OCI-LY7 (cell line): ENCODE measurements at regions not wholly inside any gene's neighbourhood (a gene's known extent, or its start where the extent isn't known, plus 50 kb on each side); places are given as distances from the start of the nearest gene placed in this dataset.

ENCODE experiments used
- BruUV-seq: library from RNA; stranded (reverse); fragments of 400-500 nt; replicated peaks from 2 replicates; lab custom pipeline; 2021; lab: Mats Ljungman, UMichigan
- CTCF ChIA-PET: fragments of 300-600 bp; sonication (Branson Sonifier 250); formaldehyde crosslinking; loops from one replicate; lab custom pipeline; 2022; ENCODE audit warnings: antibody characterized with exemption; ENCODE audit not compliant: unreplicated experiment; lab: Charles Lee
- POLR2A ChIA-PET: fragments of 300-600 bp; sonication (Branson Sonifier 250); formaldehyde crosslinking; loops from one replicate; lab custom pipeline; 2022; ENCODE audit warnings: antibody characterized with exemption; lab: Charles Lee
- DNase-seq: peaks from one replicate; pipeline ENCODE4 v3.0.0-alpha.2; 2015; ENCODE audit warnings: low spot score
- H2AFZ ChIP-seq: fragments of 200-600 bp; sonication (generic), shearing (Covaris generic); 2 replicates; pipeline ENCODE4 v1.6.1; 2014; ENCODE audit warnings: mild to moderate bottlenecking, antibody characterized with exemption, low read length, moderate library complexity
- H3K27ac ChIP-seq: fragments of 200-600 bp; sonication (generic); 2 replicates; pipeline ENCODE4 v1.5.1; 2014; ENCODE audit warnings: mixed run types, low read depth, mild to moderate bottlenecking, moderate library complexity, low read length, inconsistent platforms; ENCODE audit not compliant: poor library complexity, severe bottlenecking
- H3K36me3 ChIP-seq: fragments of 200-600 bp; sonication (generic); 2 replicates; pipeline ENCODE4 v1.6.1; 2014; ENCODE audit warnings: mild to moderate bottlenecking, antibody characterized with exemption, low read length, moderate library complexity, mixed read lengths; ENCODE audit not compliant: insufficient read depth
- H3K4me1 ChIP-seq: fragments of 200-600 bp; sonication (generic); 2 replicates; pipeline ENCODE4 v1.5.1; 2014; ENCODE audit warnings: mild to moderate bottlenecking, low read length; ENCODE audit not compliant: insufficient read depth, poor library complexity, severe bottlenecking
- H3K4me2 ChIP-seq: fragments of 200-600 bp; sonication (generic); 2 replicates; pipeline ENCODE4 v1.6.1; 2014; ENCODE audit warnings: mild to moderate bottlenecking, low read length
- H3K4me3 ChIP-seq: fragments of 200-600 bp; sonication (generic); 2 replicates; pipeline ENCODE4 v1.5.1; 2014; ENCODE audit warnings: mild to moderate bottlenecking, low read depth, low read length; ENCODE audit not compliant: poor library complexity, severe bottlenecking
- H3K79me2 ChIP-seq: fragments of 200-600 bp; sonication (generic); 2 replicates; pipeline ENCODE4 v1.6.1; 2016; ENCODE audit warnings: low read depth, mild to moderate bottlenecking, low read length, moderate library complexity, mixed read lengths; ENCODE audit not compliant: insufficient read depth
- H3K9me2 ChIP-seq: fragments of 200-600 bp; sonication (generic); 2 replicates; pipeline ENCODE4 v1.6.1; 2016; ENCODE audit warnings: mild to moderate bottlenecking, low read length, mixed read lengths; ENCODE audit not compliant: insufficient read depth
- H3K9me3 ChIP-seq: fragments of 200-600 bp; sonication (generic); 2 replicates; pipeline ENCODE4 v1.6.1; 2014; ENCODE audit warnings: mild to moderate bottlenecking, mixed run types, low read length, mixed read lengths
- H4K20me1 ChIP-seq: fragments of 200-600 bp; sonication (generic); 2 replicates; pipeline ENCODE4 v1.6.1; 2014; ENCODE audit warnings: mild to moderate bottlenecking, antibody characterized with exemption, low read length, moderate library complexity, mixed read lengths; ENCODE audit not compliant: insufficient read depth
- CTCF ChIP-seq: fragments of 200-600 bp; sonication (generic); conservative IDR thresholded peaks from 2 replicates; pipeline ENCODE4 v1.5.1; 2014; ENCODE audit warnings: mild to moderate bottlenecking, antibody characterized with exemption, low read length, moderate library complexity, mixed read lengths
- EZH2phosphoT487 ChIP-seq: fragments of 200-600 bp; sonication (generic); IDR thresholded peaks from 2 replicates; pipeline ENCODE4 v1.6.1; 2018; ENCODE audit warnings: low read depth, borderline replicate concordance, mild to moderate bottlenecking, mixed run types, antibody characterized with exemption, low read length, moderate library complexity, mixed read lengths
- intact Hi-C: fragments of 100-400 bp; cut with micrococcal nuclease; formaldehyde crosslinking; loops from one replicate; pipeline ENCODE4 v1.10.0; 2022; ENCODE audit not compliant: unreplicated experiment

- Histone ChIP-seq H3K4me2 (no peak overlapping the region), H3K9me3 (no peaks in the 10 kb centered on the region), H3K9me2 (no peaks in the 10 kb centered on the region), H2AFZ (no peak overlapping the region), H3K79me2 (no peaks in the 10 kb centered on the region), H3K4me1 (no peaks in the 10 kb centered on the region), H3K27ac (no peak overlapping the region), H3K4me3 (no peak overlapping the region), H4K20me1 (no peaks in the 10 kb centered on the region), H3K36me3 (no peaks in the 10 kb centered on the region)
- TF ChIP-seq CTCF (no peak), EZH2phosphoT487 (no peak)
- CTCF ChIA-PET, result no interaction called here
- intact Hi-C loops, result no loop called here
- BruUV-seq, result no TSS peak
- no peak for DNase-seq
- POLR2A ChIA-PET, result no interaction called here
These were observed 126.5 kb upstream of the ARHGAP42 start for GRCh38 chr11:100560606-100561005.

GRCh38 chr11:100561323-100561722, 125.8 kb upstream of the ARHGAP42 start:
- H3K79me2 ChIP-seq, result no peaks in the 10 kb centered on the region

More at GRCh38 chr11:100561323-100561722, 125.8 kb upstream of the ARHGAP42 start:
- BruUV-seq, result no TSS peak
- intact Hi-C loops, result no loop called here
- Histone ChIP-seq H3K36me3 (no peaks in the 10 kb centered on the region), H3K27ac (no peak overlapping the region), H3K4me1 (no peaks in the 10 kb centered on the region), H4K20me1 (no peaks in the 10 kb centered on the region), H2AFZ (no peak overlapping the region), H3K9me2 (no peaks in the 10 kb centered on the region), H3K9me3 (no peaks in the 10 kb centered on the region), H3K4me3 (no peak overlapping the region), H3K4me2 (no peak overlapping the region)
- TF ChIP-seq CTCF (no peak), EZH2phosphoT487 (no peak)
- ChIA-PET CTCF (no interaction called here), POLR2A (no interaction called here)
- DNase-seq, result no peak
